Skeletal muscle cell (primary cell): ENCODE measurements at regions not wholly inside any gene's neighbourhood (a gene's known extent, or its start where the extent isn't known, plus 50 kb on each side); places are given as distances from the start of the nearest gene placed in this dataset.

ENCODE experiments used
- DNase-seq: peaks from one replicate; pipeline ENCODE4 v3.0.0-alpha.2; 2010; ENCODE audit warnings: low read depth
- H3K4me3 ChIP-seq: 2 replicates; pipeline ENCODE4 v1.5.1; 2011; ENCODE audit warnings: low read depth, mild to moderate bottlenecking, control low read depth, low read length, moderate library complexity

GRCh38 chr16:73912281-73912680, 384.3 kb upstream of the PSMD7 start:
- DNase-seq = no peak
- no peak overlapping the region for H3K4me3 ChIP-seq

DNA sequence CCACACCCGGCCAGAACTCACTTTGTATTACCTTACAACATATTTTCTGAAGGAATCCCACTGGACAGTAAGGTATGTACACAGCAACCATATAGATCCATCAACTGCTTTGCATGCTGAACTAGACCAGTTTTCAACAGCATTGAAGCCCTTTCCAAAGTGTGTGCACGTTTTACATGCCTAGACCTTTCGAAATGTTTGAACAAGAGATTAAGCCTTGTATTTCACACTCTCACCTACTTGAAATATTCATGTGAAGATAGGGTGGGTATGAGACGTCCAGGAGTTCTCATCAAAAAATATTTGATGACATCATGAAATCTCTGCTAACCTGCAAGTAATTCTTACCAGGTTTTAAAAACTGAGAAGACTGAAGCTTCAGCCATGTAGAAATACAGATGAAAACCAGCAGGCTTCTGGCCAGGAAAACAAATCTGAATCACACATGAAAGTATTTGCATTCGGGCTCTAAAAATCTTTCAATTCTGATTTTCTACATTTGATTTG, 387.0 kb upstream of the PSMD7 start:
- no peak for DNase-seq
- no peak overlapping the region for H3K4me3 ChIP-seq

DNA sequence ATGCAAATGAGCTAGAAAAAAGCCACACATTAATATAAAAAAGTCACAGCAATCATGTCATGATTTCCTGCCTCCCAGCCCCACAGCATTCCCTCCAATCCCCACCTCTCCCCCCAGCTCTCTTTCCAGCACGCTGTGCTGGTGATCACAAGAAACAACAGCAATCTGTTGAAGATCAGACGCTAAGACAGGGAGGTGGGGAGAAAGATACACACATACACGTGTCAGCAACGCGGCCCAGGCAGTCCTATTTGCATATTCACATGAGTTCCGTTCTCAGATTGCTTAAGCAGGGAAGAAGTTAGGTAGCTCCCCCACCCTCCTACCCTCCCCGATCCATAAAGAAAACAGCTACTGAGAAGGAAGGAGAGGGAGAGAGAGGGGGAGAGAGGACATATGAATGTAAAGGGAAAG, 405.5 kb upstream of the PSMD7 start:
- no peak for DNase-seq
- no peak overlapping the region for H3K4me3 ChIP-seq

DNA sequence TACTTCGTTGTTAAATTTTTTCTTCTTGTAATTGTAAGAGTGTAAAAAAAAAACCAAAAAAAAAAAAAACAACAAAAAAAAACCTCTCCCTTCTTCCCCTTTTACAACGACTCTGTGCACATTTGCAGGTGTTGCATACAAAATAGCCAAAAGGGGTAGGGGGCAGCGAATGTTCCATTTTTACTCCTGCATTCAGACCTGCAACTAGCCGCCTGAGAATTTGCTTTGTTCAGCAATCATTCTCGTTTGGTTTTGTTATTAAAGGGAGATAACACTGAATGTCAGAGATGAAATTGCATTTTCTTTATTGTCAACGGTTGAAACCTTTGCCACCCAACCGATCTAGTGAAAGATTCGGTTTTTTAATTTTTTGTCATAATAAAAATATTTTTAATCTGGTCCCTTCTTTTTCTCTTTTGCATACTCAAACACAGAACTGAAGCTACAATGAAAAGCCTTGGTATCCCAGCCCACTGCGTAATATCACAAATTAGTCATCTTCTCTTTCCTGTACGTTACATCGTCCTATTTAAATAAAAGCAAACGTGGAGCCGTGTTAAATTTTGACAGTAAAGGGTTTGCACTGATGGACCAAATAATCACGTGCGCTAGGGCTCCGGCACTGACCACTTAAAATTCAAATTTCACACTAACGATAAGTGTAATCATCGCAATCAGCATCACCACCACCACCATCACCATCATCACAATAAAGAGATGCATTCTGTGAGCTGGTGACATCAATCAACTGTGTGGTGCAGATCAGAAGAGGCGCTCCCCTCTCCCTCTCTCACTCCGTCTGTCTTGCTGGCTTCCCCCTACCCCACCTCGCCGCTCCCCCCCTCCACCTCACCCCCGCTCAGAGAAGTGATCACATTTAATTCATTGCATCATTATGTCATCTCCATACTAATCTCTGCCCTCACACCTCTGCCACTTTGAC, 406.2 kb upstream of the PSMD7 start:
- H3K4me3 ChIP-seq = no peak overlapping the region
- DNase-seq = no peak

DNA sequence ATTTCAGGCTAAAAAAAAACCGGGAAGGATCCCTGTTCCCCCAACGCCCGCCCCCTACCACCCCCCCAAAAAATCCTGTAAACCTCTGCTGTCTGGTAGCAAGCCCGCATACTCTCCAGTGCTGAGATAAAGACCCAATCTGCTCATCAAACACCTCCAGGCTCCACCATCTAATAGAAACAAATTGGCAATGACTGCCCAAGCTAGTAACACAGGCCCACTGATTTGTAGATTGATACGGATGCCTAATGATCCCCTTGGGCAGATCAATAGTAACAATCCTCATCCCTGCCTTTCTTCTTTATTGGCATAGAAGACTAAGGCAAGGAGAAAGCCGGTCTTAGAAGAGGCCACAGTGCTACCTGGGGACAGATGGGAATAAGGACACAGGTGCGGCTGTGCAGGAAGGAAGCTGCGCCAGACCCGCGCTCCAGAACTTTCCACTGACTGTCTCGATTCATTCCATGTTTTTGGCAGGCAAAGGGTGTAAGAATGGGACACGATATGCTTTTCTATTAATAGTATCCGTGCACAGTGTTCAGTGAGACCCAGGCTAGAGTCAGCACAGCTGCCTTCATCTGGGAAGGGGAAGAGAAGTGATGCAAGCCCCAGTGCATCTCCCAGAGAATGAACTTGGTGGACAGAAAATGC, 407.6 kb upstream of the PSMD7 start:
- no peak overlapping the region for H3K4me3 ChIP-seq
- no peak for DNase-seq

DNA sequence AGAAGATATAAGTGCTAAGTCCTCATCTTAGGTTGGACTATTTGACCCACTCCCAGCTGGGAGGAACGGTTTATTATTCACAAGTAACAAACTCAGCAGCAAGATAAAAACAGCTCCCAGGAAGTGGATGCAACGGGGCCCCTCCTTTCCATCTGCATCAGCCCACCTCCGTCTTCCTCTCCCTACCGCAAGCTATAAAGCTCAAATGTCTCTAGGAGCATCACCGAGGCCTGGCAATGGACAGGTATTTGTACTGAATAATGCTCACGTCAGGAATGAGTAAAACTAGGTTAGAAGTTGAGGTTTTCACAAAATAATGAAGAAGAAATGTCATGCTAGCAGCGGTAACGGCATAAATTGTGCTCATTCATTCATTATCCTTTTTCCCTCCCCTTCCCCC, 408.7 kb upstream of the PSMD7 start:
- no peak overlapping the region for H3K4me3 ChIP-seq
- DNase-seq = no peak

GRCh38 chr16:73886426-73886825, 410.2 kb upstream of the PSMD7 start:
- DNase-seq = no peak
- no peak overlapping the region for H3K4me3 ChIP-seq

- H3K4me3 ChIP-seq = no peak overlapping the region
Measured at GRCh38 chr16:73885319-73885718, 411.3 kb upstream of the PSMD7 start.

GRCh38 chr16:73883841-73884240, 412.8 kb upstream of the PSMD7 start:
- DNase-seq = no peak
- H3K4me3 ChIP-seq = no peak overlapping the region

More at GRCh38 chr16:73885319-73885718, 411.3 kb upstream of the PSMD7 start:
- DNase-seq = no peak

DNA sequence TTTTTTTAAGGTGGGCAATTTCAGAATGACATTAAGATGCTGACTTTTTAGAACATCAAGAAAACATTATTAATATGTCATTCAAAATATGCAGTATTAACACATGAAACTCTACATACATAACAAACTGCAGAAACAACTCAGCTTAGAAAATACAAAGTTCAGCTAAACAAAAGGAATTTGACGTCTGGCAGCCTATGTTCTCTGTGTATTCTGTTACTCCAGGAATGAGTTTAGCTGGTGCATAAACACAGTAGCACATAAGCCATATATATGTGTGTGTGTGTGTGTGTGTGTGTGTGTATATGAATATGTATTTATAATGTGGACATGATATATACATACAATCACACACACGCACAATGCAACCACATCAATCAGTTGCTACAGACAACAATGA, 413.5 kb upstream of the PSMD7 start:
- no peak for DNase-seq
- H3K4me3 ChIP-seq = no peak overlapping the region

- DNase-seq = no peak
- H3K4me3 ChIP-seq = no peak overlapping the region
Measured at GRCh38 chr16:73882651-73883050, 414.0 kb upstream of the PSMD7 start.

- no peak overlapping the region for H3K4me3 ChIP-seq
- no peak for DNase-seq
Measured at GRCh38 chr16:73882033-73882432, 414.6 kb upstream of the PSMD7 start.

GRCh38 chr16:73879621-73880020, 417.0 kb upstream of the PSMD7 start:
- DNase-seq = no peak
- H3K4me3 ChIP-seq = no peak overlapping the region

DNA sequence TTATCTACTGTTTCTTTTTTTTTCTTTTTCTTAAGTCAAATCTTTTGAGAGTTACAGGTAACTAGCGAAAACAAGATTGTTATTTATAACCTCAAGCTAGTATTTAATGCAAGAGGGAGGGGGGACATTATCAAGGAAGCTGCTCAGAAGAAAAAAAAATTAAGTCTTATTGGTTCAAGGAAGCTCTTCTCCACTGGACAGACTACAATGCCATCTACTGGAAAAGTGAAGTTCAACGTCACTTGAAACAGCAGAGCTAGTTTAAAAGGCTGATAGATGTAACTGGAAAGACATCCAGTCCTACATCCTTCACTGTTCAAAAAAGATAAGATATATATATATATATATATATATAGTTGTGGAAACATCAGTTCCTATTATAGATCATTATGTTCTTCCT, 418.0 kb upstream of the PSMD7 start:
- peak; percentile 28 for DNase-seq
- no peak overlapping the region for H3K4me3 ChIP-seq

DNA sequence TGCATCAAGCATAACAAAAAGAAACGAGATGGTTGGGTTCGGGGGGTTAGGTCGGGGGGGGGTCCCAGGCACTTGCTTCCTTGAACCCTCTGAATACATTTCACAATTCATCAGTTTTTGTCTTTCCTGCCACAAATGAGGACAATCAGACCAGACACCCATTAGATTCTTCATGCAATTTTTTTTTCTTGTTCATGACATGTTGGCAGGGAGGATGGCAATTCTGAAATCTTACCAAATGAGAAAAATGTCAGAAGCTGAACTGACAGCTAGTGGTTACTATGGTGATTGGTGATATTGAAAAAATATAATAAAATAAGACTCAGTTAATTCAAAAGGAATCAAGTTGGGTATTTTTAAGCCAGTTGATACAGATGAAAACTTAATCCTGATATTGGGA, 419.5 kb upstream of the PSMD7 start:
- no peak for DNase-seq

GRCh38 chr16:73875996-73876690, 420.5 kb upstream of the PSMD7 start:
- no peak for DNase-seq
- H3K4me3 ChIP-seq = no peak overlapping the region

More for the DNA sequence above, 419.5 kb upstream of the PSMD7 start:
- no peak overlapping the region for H3K4me3 ChIP-seq

- no peak for DNase-seq
Measured at GRCh38 chr16:73874324-73874723, 422.3 kb upstream of the PSMD7 start.

DNA sequence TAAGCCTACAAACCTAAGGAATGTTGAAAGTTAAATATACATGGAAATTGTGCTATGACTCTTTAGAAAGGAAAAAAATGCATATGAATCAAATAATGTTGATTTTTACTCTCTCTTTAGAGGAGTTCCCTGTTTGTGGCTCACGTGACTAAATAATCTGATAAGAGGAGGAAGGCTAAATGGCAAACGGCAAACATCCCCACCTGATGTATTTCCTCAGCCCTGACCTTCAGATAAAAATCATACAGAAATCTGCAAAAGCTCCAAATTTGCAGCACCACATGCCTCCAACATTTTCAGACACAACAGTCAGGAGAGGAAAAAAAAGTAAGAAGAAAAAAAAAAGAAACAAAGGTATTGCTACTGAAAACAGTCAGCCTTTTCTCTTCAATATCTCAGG, 423.0 kb upstream of the PSMD7 start:
- no peak for DNase-seq
- H3K4me3 ChIP-seq = no peak overlapping the region

More at GRCh38 chr16:73874324-73874723, 422.3 kb upstream of the PSMD7 start:
- H3K4me3 ChIP-seq = no peak overlapping the region

GRCh38 chr16:73872856-73873255, 423.8 kb upstream of the PSMD7 start:
- DNase-seq = no peak
- no peak overlapping the region for H3K4me3 ChIP-seq
